HCT116 (cell line): ENCODE measurements at regions not wholly inside any gene's neighbourhood (a gene's known extent, or its start where the extent isn't known, plus 50 kb on each side); places are given as distances from the start of the nearest gene placed in this dataset.

ENCODE experiments used
- EGR1 ChIP-seq: IDR thresholded peaks from 2 replicates; pipeline ENCODE4 v1.6.1; 2012; ENCODE audit warnings: low read depth
- EZH2 ChIP-seq: fragments of 200-600 bp; sonication (generic); IDR thresholded peaks from 2 replicates; pipeline ENCODE4 v1.6.1; 2017; ENCODE audit warnings: antibody characterized with exemption, mixed run types
- EZH2phosphoT487 ChIP-seq: fragments of 200-600 bp; IDR thresholded peaks from 2 replicates; pipeline ENCODE4 v1.6.1; 2018; ENCODE audit warnings: antibody characterized with exemption, borderline replicate concordance
- FOSL1 ChIP-seq: IDR thresholded peaks from 2 replicates; pipeline ENCODE4 v1.6.1; 2012; ENCODE audit warnings: low read depth
- POLR2A ChIP-seq: IDR thresholded peaks from 2 replicates; pipeline ENCODE4 v1.7.0; 2011; ENCODE audit warnings: borderline replicate concordance; ENCODE audit not compliant: insufficient read depth, insufficient read length; ENCODE audit errors: extremely low read depth
- POLR2AphosphoS5 ChIP-seq: IDR thresholded peaks from 2 replicates; pipeline ENCODE4 v1.6.1; 2011; ENCODE audit warnings: mild to moderate bottlenecking, low read depth, low read length, moderate library complexity
- SIN3A ChIP-seq: IDR thresholded peaks from 2 replicates; pipeline ENCODE4 v1.6.1; 2012; ENCODE audit warnings: low read depth
- TCF7L2 ChIP-seq: IDR thresholded peaks from 2 replicates; pipeline ENCODE4 v1.7.0; 2011; ENCODE audit warnings: borderline replicate concordance, inconsistent platforms; ENCODE audit not compliant: insufficient read depth, insufficient read length; ENCODE audit errors: extremely low read depth
- TF ChIP-seq, protein P1 (sequence below), 3 experiments: fragments of 200-600 bp in 1 of 3; sonication (generic) in 1 of 3; IDR thresholded peaks in 2 of 3; conservative IDR thresholded peaks in 1 of 3; 2 replicates each; pipeline ENCODE4 v1.5.1; 2012 to 2017; ENCODE audit warnings: low read depth in 2 of 3, low read length in 2 of 3, antibody characterized with exemption in 1 of 3, borderline replicate concordance in 1 of 3, control low read depth in 1 of 3, mild to moderate bottlenecking in 1 of 3, mixed read lengths in 1 of 3, mixed run types in 1 of 3, moderate library complexity in 1 of 3; ENCODE audit not compliant: insufficient read depth in 1 of 3
- TF ChIP-seq, protein P2 (sequence below): IDR thresholded peaks from 2 replicates; pipeline ENCODE4 v1.6.1; 2012; ENCODE audit warnings: low read depth
- TF ChIP-seq, protein P3 (sequence below): IDR thresholded peaks from 2 replicates; pipeline ENCODE4 v1.6.1; 2012
- TF ChIP-seq, protein P4 (sequence below): IDR thresholded peaks from 2 replicates; pipeline ENCODE4 v1.6.1; 2011; ENCODE audit warnings: mild to moderate bottlenecking, low read length, moderate library complexity; ENCODE audit not compliant: insufficient replicate concordance; ENCODE audit errors: extremely low read depth

DNA sequence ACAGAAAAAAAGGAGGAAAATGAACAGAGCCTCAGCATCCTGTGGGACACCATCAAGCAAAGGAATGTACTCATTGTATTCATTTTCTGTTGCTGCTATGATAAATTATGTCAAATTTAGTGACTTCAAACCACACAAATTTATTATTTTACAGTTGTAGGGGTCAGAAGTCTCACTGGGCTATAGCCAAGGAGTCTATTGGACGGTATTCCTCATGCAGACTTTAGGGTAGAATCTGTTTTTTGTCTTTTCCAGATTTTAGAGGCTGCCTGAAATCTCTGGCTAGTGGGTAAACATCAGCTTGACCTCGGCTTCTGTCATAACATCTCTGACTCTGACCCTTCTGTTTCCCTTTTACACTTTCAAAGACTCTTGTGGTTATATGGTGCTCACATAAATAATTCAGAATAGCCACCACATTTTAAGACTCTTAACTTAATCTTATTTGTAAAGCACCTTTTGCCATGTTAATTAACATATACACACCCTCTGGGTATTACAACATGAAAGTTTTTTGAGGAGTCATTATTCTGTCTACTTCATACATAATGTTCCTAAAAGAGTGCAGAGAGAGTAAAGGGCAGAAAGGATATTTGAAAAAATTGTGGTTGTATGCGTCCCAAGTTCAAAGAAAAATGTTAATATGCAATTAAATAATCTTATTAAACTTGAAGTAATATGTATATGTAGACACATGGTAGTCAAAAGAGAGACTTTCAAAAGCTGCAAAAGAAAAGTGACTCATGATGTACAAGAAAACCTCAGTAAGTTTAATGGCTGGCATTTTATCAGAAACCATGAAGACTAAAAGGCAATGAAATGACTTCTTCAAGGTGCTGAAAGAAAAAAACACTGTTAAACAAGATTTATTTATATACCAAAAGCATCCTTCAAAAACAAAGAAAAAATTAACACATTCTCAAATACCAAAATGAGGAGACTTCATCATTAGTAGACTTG, 70.8 kb upstream of the MEOX2 start:
- TF ChIP-seq EZH2 = no peak
- no peak for TF ChIP-seq POLR2A
- no peak for TF ChIP-seq EGR1
- TF ChIP-seq POLR2AphosphoS5 = no peak
- no peak for TF ChIP-seq SIN3A
- TF ChIP-seq, protein P1, sequence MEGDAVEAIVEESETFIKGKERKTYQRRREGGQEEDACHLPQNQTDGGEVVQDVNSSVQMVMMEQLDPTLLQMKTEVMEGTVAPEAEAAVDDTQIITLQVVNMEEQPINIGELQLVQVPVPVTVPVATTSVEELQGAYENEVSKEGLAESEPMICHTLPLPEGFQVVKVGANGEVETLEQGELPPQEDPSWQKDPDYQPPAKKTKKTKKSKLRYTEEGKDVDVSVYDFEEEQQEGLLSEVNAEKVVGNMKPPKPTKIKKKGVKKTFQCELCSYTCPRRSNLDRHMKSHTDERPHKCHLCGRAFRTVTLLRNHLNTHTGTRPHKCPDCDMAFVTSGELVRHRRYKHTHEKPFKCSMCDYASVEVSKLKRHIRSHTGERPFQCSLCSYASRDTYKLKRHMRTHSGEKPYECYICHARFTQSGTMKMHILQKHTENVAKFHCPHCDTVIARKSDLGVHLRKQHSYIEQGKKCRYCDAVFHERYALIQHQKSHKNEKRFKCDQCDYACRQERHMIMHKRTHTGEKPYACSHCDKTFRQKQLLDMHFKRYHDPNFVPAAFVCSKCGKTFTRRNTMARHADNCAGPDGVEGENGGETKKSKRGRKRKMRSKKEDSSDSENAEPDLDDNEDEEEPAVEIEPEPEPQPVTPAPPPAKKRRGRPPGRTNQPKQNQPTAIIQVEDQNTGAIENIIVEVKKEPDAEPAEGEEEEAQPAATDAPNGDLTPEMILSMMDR (IDR thresholded peaks at IDR 0.05 in 2 of 3, conservative IDR thresholded peaks at IDR 0.05 in 1 of 3; ENCODE audit: borderline replicate concordance in 1 of 3, insufficient read depth in 1 of 3, low read depth in 2 of 3, low read length in 2 of 3) = no peak
- no peak for TF ChIP-seq EZH2phosphoT487
- TF ChIP-seq, protein P2, sequence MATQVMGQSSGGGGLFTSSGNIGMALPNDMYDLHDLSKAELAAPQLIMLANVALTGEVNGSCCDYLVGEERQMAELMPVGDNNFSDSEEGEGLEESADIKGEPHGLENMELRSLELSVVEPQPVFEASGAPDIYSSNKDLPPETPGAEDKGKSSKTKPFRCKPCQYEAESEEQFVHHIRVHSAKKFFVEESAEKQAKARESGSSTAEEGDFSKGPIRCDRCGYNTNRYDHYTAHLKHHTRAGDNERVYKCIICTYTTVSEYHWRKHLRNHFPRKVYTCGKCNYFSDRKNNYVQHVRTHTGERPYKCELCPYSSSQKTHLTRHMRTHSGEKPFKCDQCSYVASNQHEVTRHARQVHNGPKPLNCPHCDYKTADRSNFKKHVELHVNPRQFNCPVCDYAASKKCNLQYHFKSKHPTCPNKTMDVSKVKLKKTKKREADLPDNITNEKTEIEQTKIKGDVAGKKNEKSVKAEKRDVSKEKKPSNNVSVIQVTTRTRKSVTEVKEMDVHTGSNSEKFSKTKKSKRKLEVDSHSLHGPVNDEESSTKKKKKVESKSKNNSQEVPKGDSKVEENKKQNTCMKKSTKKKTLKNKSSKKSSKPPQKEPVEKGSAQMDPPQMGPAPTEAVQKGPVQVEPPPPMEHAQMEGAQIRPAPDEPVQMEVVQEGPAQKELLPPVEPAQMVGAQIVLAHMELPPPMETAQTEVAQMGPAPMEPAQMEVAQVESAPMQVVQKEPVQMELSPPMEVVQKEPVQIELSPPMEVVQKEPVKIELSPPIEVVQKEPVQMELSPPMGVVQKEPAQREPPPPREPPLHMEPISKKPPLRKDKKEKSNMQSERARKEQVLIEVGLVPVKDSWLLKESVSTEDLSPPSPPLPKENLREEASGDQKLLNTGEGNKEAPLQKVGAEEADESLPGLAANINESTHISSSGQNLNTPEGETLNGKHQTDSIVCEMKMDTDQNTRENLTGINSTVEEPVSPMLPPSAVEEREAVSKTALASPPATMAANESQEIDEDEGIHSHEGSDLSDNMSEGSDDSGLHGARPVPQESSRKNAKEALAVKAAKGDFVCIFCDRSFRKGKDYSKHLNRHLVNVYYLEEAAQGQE = no peak
- TF ChIP-seq, protein P3, sequence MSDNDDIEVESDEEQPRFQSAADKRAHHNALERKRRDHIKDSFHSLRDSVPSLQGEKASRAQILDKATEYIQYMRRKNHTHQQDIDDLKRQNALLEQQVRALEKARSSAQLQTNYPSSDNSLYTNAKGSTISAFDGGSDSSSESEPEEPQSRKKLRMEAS = no peak
- TF ChIP-seq TCF7L2 = no peak
- TF ChIP-seq, protein P4, sequence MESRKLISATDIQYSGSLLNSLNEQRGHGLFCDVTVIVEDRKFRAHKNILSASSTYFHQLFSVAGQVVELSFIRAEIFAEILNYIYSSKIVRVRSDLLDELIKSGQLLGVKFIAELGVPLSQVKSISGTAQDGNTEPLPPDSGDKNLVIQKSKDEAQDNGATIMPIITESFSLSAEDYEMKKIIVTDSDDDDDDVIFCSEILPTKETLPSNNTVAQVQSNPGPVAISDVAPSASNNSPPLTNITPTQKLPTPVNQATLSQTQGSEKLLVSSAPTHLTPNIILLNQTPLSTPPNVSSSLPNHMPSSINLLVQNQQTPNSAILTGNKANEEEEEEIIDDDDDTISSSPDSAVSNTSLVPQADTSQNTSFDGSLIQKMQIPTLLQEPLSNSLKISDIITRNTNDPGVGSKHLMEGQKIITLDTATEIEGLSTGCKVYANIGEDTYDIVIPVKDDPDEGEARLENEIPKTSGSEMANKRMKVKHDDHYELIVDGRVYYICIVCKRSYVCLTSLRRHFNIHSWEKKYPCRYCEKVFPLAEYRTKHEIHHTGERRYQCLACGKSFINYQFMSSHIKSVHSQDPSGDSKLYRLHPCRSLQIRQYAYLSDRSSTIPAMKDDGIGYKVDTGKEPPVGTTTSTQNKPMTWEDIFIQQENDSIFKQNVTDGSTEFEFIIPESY = no peak
- TF ChIP-seq FOSL1 = no peak
